Activated CD8-positive, alpha-beta memory T cell treated with anti-CD3 and anti-CD28 coated beads, Interleukin-2, amount 50 U/mL, for 24 hours (primary cell): ENCODE measurements at regions not wholly inside any gene's neighbourhood (a gene's known extent, or its start where the extent isn't known, plus 50 kb on each side); places are given as distances from the start of the nearest gene placed in this dataset.

Source experiments
- DNase-seq: peaks from one replicate; pipeline ENCODE4 v3.0.0-alpha.2; 2020; ENCODE audit errors: extremely low read depth

GRCh38 chr14:101179691-101180211 is 276.2 kb upstream of the RTL1 start:
- DNase-seq = no peak

- DNase-seq = no peak
These were observed 278.2 kb upstream of the RTL1 start for GRCh38 chr14:101181446-101182313.

GRCh38 chr14:101182476-101182875 is 279.0 kb upstream of the RTL1 start:
- DNase-seq = no peak

- DNase-seq = no peak
These were observed 280.0 kb upstream of the RTL1 start for GRCh38 chr14:101183376-101184103.

- no peak for DNase-seq
These were observed 280.6 kb upstream of the RTL1 start for GRCh38 chr14:101184104-101184455.

- DNase-seq = no peak
These were observed 281.1 kb upstream of the RTL1 start for GRCh38 chr14:101184572-101184971.

GRCh38 chr14:101185073-101185835 is 281.7 kb upstream of the RTL1 start:
- no peak for DNase-seq

GRCh38 chr14:101185946-101186345 is 282.4 kb upstream of the RTL1 start:
- no peak for DNase-seq

GRCh38 chr14:101186544-101186943 is 283.0 kb upstream of the RTL1 start:
- DNase-seq = no peak

GRCh38 chr14:101186992-101187815 is 283.7 kb upstream of the RTL1 start:
- no peak for DNase-seq

- no peak for DNase-seq
These were observed 284.5 kb upstream of the RTL1 start for GRCh38 chr14:101187816-101188570.

- no peak for DNase-seq
These were observed 285.0 kb upstream of the RTL1 start for GRCh38 chr14:101188571-101188915.

GRCh38 chr14:101189266-101189665 is 285.7 kb upstream of the RTL1 start:
- DNase-seq = no peak

GRCh38 chr14:101189962-101190560 is 286.5 kb upstream of the RTL1 start:
- DNase-seq = no peak

- DNase-seq = no peak
These were observed 287.7 kb upstream of the RTL1 start for GRCh38 chr14:101191101-101191720.

GRCh38 chr14:101191721-101192660 is 288.5 kb upstream of the RTL1 start:
- DNase-seq = no peak

- DNase-seq = no peak
These were observed 289.1 kb upstream of the RTL1 start for GRCh38 chr14:101192661-101193000.

- no peak for DNase-seq
These were observed 289.8 kb upstream of the RTL1 start for GRCh38 chr14:101193106-101193844.
